H1 (cell line): ENCODE measurements at regions not wholly inside any gene's neighbourhood (a gene's known extent, or its start where the extent isn't known, plus 50 kb on each side); places are given as distances from the start of the nearest gene placed in this dataset.

ENCODE experiments used
- CTCF ChIA-PET: fragments of 300-600 bp; sonication (Branson Sonifier 250); formaldehyde crosslinking; loops from one replicate; lab custom pipeline; 2021; ENCODE audit not compliant: partially characterized antibody; lab: Charles Lee
- POLR2A ChIA-PET: fragments of 300-600 bp; sonication (Branson Sonifier 250); formaldehyde crosslinking; loops from one replicate; lab custom pipeline; 2021; ENCODE audit warnings: inconsistent platforms; ENCODE audit not compliant: partially characterized antibody; lab: Charles Lee
- DNase-seq, 2 experiments: peaks; one replicate each; pipeline versions ENCODE4 v3.0.0 to v3.0.0-alpha.2; 2010 to 2022; ENCODE audit warnings: low spot score in 2 of 2, low read depth in 1 of 2, mixed read lengths in 1 of 2
- FAIRE-seq: peaks from 2 replicates; lab custom pipeline; 2011; peaks lifted over from hg19 to GRCh38; lab: Jason Lieb, UNC
- H2AFZ ChIP-seq: 2 replicates; pipeline ENCODE4 v1.8.1; 2012; ENCODE audit warnings: low read length, inconsistent platforms
- H2AK5ac ChIP-seq: 2 replicates; pipeline ENCODE4 v1.6.1; 2013; ENCODE audit warnings: low read depth, low read length
- H2BK120ac ChIP-seq: replicated peaks from 2 replicates; pipeline ENCODE3; 2013; ENCODE audit warnings: low read depth, low read length, inconsistent platforms
- H2BK12ac ChIP-seq: 2 replicates; pipeline ENCODE4 v1.6.1; 2013; ENCODE audit warnings: low read depth, low read length
- H2BK15ac ChIP-seq: 2 replicates; pipeline ENCODE4 v1.6.1; 2013; ENCODE audit warnings: low read length
- H2BK20ac ChIP-seq: 2 replicates; pipeline ENCODE4 v1.6.1; 2013; ENCODE audit warnings: low read length
- H2BK5ac ChIP-seq: 2 replicates; pipeline ENCODE4 v1.6.1; 2013; ENCODE audit warnings: low read depth, low read length
- H3K14ac ChIP-seq: 2 replicates; pipeline ENCODE4 v1.6.1; 2013; ENCODE audit warnings: inconsistent platforms; ENCODE audit not compliant: insufficient read length
- H3K18ac ChIP-seq: 2 replicates; pipeline ENCODE4 v1.6.1; 2013; ENCODE audit warnings: low read length; ENCODE audit errors: extremely low read depth
- H3K23ac ChIP-seq: 2 replicates; pipeline ENCODE4 v1.6.1; 2013; ENCODE audit warnings: inconsistent platforms; ENCODE audit not compliant: insufficient read length
- H3K23me2 ChIP-seq: 2 replicates; pipeline ENCODE4 v1.6.1; 2013; ENCODE audit warnings: low read depth, low read length
- H3K27ac ChIP-seq: 2 replicates; pipeline ENCODE4 v1.6.1; 2011; ENCODE audit warnings: low read depth, low read length, inconsistent platforms
- H3K27me3 ChIP-seq, 4 experiments: replicated peaks in 1 of 4; 1 replicate in 1 of 4; 2 replicates in 3 of 4; pipeline versions ENCODE4 v1.6.1 to v1.8.1; 2011 to 2013; ENCODE audit warnings: low read length in 3 of 4, mild to moderate bottlenecking in 3 of 4, inconsistent platforms in 2 of 4, mixed read lengths in 2 of 4, moderate library complexity in 1 of 4; ENCODE audit not compliant: control insufficient read depth in 3 of 4, insufficient read depth in 3 of 4; ENCODE audit errors: extremely low read depth in 1 of 4
- H3K36me3 ChIP-seq, 4 experiments: 2 replicates each; pipeline versions ENCODE4 v1.6.1 to v1.8.1; 2011 to 2013; ENCODE audit warnings: mild to moderate bottlenecking in 4 of 4, low read length in 3 of 4, moderate library complexity in 2 of 4, control low read depth in 1 of 4, inconsistent platforms in 1 of 4; ENCODE audit not compliant: insufficient read depth in 4 of 4, control insufficient read depth in 2 of 4
- H3K4ac ChIP-seq: replicated peaks from 2 replicates; pipeline ENCODE3; 2013; ENCODE audit warnings: low read length, low read depth, mixed read lengths, inconsistent platforms; ENCODE audit not compliant: insufficient read length
- H3K4me1 ChIP-seq, 4 experiments: replicated peaks in 1 of 4; 1 replicate in 1 of 4; 2 replicates in 3 of 4; pipeline versions ENCODE4 v1.6.1 to v1.8.1; 2011 to 2013; ENCODE audit warnings: low read length in 3 of 4, inconsistent platforms in 2 of 4, mixed read lengths in 1 of 4; ENCODE audit not compliant: insufficient read depth in 4 of 4, control insufficient read depth in 3 of 4
- H3K4me2 ChIP-seq, 2 experiments: 2 replicates each; pipeline versions ENCODE4 v1.6.1 to v1.8.1; 2011 to 2013; ENCODE audit warnings: low read depth in 2 of 2, low read length in 2 of 2, control low read depth in 1 of 2, inconsistent platforms in 1 of 2, mild to moderate bottlenecking in 1 of 2; ENCODE audit not compliant: insufficient read depth in 1 of 2
- H3K4me3 ChIP-seq, 4 experiments: fragments of 200-600, 300-600 bp in 1 of 4; sonication (generic), shearing (Covaris generic), sonication (Bioruptor Twin) in 1 of 4; 2 replicates each; pipeline versions ENCODE4 v1.5.1 to v1.8.1; 2011 to 2016; ENCODE audit warnings: low read length in 4 of 4, low read depth in 3 of 4, control low read depth in 2 of 4, inconsistent platforms in 2 of 4, mild to moderate bottlenecking in 2 of 4, mixed read lengths in 1 of 4, moderate library complexity in 1 of 4; ENCODE audit not compliant: insufficient read depth in 2 of 4; ENCODE audit errors: extremely low read depth in 1 of 4
- H3K56ac ChIP-seq: replicated peaks from 2 replicates; pipeline ENCODE3; 2013; ENCODE audit warnings: low read depth, mild to moderate bottlenecking, mixed read lengths, low read length, inconsistent platforms; ENCODE audit not compliant: insufficient read length
- H3K79me1 ChIP-seq: 2 replicates; pipeline ENCODE4 v1.6.1; 2013; ENCODE audit warnings: low read depth, low read length, control low read depth
- H3K79me2 ChIP-seq, 2 experiments: 2 replicates each; pipeline versions ENCODE4 v1.6.1 to v1.8.1; 2012 to 2013; ENCODE audit warnings: low read length in 2 of 2, mild to moderate bottlenecking in 2 of 2, inconsistent platforms in 1 of 2; ENCODE audit not compliant: insufficient read depth in 2 of 2, control insufficient read depth in 1 of 2
- H3K9ac ChIP-seq, 4 experiments: replicated peaks in 1 of 4; 1 replicate in 1 of 4; 2 replicates in 3 of 4; pipeline versions ENCODE4 v1.6.1 to v1.8.1; 2011 to 2013; ENCODE audit warnings: low read depth in 3 of 4, low read length in 3 of 4, control low read depth in 2 of 4, mild to moderate bottlenecking in 2 of 4, moderate library complexity in 2 of 4, inconsistent platforms in 1 of 4; ENCODE audit errors: extremely low read depth in 1 of 4
- H3K9me3 ChIP-seq, 2 experiments: 2 replicates each; pipeline versions ENCODE4 v1.6.1 to v1.8.1; 2012 to 2013; ENCODE audit warnings: mild to moderate bottlenecking in 2 of 2, moderate library complexity in 2 of 2, control low read depth in 1 of 2, inconsistent platforms in 1 of 2, low read depth in 1 of 2, low read length in 1 of 2, mixed read lengths in 1 of 2; ENCODE audit not compliant: insufficient read depth in 2 of 2
- H4K20me1 ChIP-seq, 2 experiments: replicated peaks in 1 of 2; 2 replicates each; pipeline versions ENCODE3 to v1.8.1; 2011 to 2013; ENCODE audit warnings: inconsistent platforms in 2 of 2, low read length in 2 of 2, mild to moderate bottlenecking in 1 of 2; ENCODE audit not compliant: insufficient read depth in 2 of 2, control insufficient read depth in 1 of 2
- H4K5ac ChIP-seq: 2 replicates; pipeline ENCODE4 v1.6.1; 2013; ENCODE audit warnings: low read length, low read depth, mixed read lengths, inconsistent platforms; ENCODE audit not compliant: insufficient read length
- H4K8ac ChIP-seq: 2 replicates; pipeline ENCODE4 v1.8.0; 2013; ENCODE audit warnings: mild to moderate bottlenecking, moderate library complexity, low read length, inconsistent platforms; ENCODE audit not compliant: insufficient read depth; ENCODE audit errors: extremely low read depth
- H4K91ac ChIP-seq: replicated peaks from 2 replicates; pipeline ENCODE3; 2013; ENCODE audit warnings: low read length, mixed read lengths, inconsistent platforms; ENCODE audit not compliant: insufficient read length
- BRCA1 ChIP-seq: IDR thresholded peaks from 2 replicates; pipeline ENCODE4 v1.6.1; 2012; ENCODE audit warnings: low read depth, low read length, improper control_type of control experiment
- TCF12 ChIP-seq: IDR thresholded peaks from 2 replicates; pipeline ENCODE4 v1.6.1; 2011; ENCODE audit warnings: low read depth, mild to moderate bottlenecking, low read length
- WGBS, 2 experiments: shearing (Covaris generic) in 1 of 2; methylation state at CpG; one replicate each; pipeline versions ENCODE4 v1.1.6 to v1.1.7; 2013 to 2015; ENCODE audit warnings: low lambda C conversion rate in 2 of 2, mixed read lengths in 2 of 2, inconsistent platforms in 1 of 2, low coverage in 1 of 2, missing lambda C conversion rate in 1 of 2; ENCODE audit not compliant: insufficient replicate concordance in 2 of 2, insufficient coverage in 1 of 2, insufficient read length in 1 of 2; ENCODE audit errors: extremely low coverage in 1 of 2, missing lambda C conversion rate in 1 of 2; 5-methylcytosine and 5-hydroxymethylcytosine counted together

GRCh38 chr6:140747114-140747513, 1372.7 kb upstream of the CITED2 start:
- H4K20me1 ChIP-seq, result no peaks in the 10 kb centered on the region
- H3K4me3 ChIP-seq, result no peak overlapping the region
- H3K4ac ChIP-seq, result no peak overlapping the region
- no peak overlapping the region for H4K8ac ChIP-seq
- no peaks in the 10 kb centered on the region for H3K79me1 ChIP-seq
- H3K4me2 ChIP-seq, result no peak overlapping the region
- DNase-seq (no peak), FAIRE-seq (no peak)
- TF ChIP-seq TCF12, result no peak
- no peak for TF ChIP-seq BRCA1
- H3K14ac ChIP-seq, result no peak overlapping the region
- H2AFZ ChIP-seq, result no peak overlapping the region
- H3K9ac ChIP-seq, result no peak overlapping the region
- no peaks in the 10 kb centered on the region for H3K23me2 ChIP-seq
- no peak overlapping the region for H2AK5ac ChIP-seq
- H3K27me3 ChIP-seq, result no peaks in the 10 kb centered on the region
- H3K56ac ChIP-seq, result no peak overlapping the region
- H3K79me2 ChIP-seq, result no peaks in the 10 kb centered on the region
- no peak overlapping the region for H2BK120ac ChIP-seq
- H2BK12ac ChIP-seq, result no peak overlapping the region
- CTCF ChIA-PET, result no interaction called here
- H3K9me3 ChIP-seq, result peaks cover 22 to 24% of the 10 kb centered on the region in 2 experiments
- no peaks in the 10 kb centered on the region for H3K4me1 ChIP-seq
- no peak overlapping the region for H3K27ac ChIP-seq
- no peak overlapping the region for H2BK15ac ChIP-seq
- H4K91ac ChIP-seq, result no peak overlapping the region
- H2BK5ac ChIP-seq, result no peak overlapping the region
- H3K18ac ChIP-seq, result no peak overlapping the region
- no peak overlapping the region for H2BK20ac ChIP-seq
- H3K23ac ChIP-seq, result no peak overlapping the region
- peaks cover 0 to 2% (median 0%) of the 10 kb centered on the region in 4 experiments; a peak in 2 of 8 replicates for H3K36me3 ChIP-seq
- POLR2A ChIA-PET, result no interaction called here
- no peak overlapping the region for H4K5ac ChIP-seq
- 85% methylated on average over 2 of the region's 2 CpGs; no CpG with 5 or more reads in 1 of the 2 experiments for WGBS, 2 experiments
